Endodermal cell (in vitro differentiated cells): ENCODE measurements at regions not wholly inside any gene's neighbourhood (a gene's known extent, or its start where the extent isn't known, plus 50 kb on each side); places are given as distances from the start of the nearest gene placed in this dataset.

ENCODE experiments used
- DNase-seq: peaks from one replicate; pipeline ENCODE4 v3.0.0-alpha.2; 2017
- H3K27ac ChIP-seq: 2 replicates; pipeline ENCODE4 v1.5.1; 2013; ENCODE audit warnings: mild to moderate bottlenecking, low read depth, low read length, moderate library complexity
- H3K27me3 ChIP-seq: 2 replicates; pipeline ENCODE4 v1.6.1; 2013; ENCODE audit warnings: mild to moderate bottlenecking, low read length, moderate library complexity; ENCODE audit not compliant: insufficient read depth, control insufficient read depth, poor library complexity, severe bottlenecking
- H3K36me3 ChIP-seq: 2 replicates; pipeline ENCODE4 v1.7.0; 2013; ENCODE audit warnings: mild to moderate bottlenecking, low read length, moderate library complexity; ENCODE audit not compliant: control insufficient read depth, insufficient read depth
- H3K4me1 ChIP-seq: one replicate; pipeline ENCODE4 v1.7.0; 2013; ENCODE audit warnings: low read length; ENCODE audit not compliant: control insufficient read depth, insufficient read depth
- H3K4me3 ChIP-seq: 2 replicates; pipeline ENCODE4 v1.5.1; 2013; ENCODE audit warnings: mild to moderate bottlenecking, low read length, moderate library complexity
- H3K9ac ChIP-seq: 2 replicates; pipeline ENCODE4 v1.6.1; 2013; ENCODE audit warnings: mild to moderate bottlenecking, low read length, moderate library complexity; ENCODE audit not compliant: poor library complexity, severe bottlenecking; ENCODE audit errors: extremely low read depth
- H3K9me3 ChIP-seq: 2 replicates; pipeline ENCODE4 v1.6.1; 2013; ENCODE audit warnings: mild to moderate bottlenecking, low read length, moderate library complexity; ENCODE audit not compliant: control insufficient read depth
- H3K27ac Mint-ChIP-seq: 2 replicates; pipeline ENCODE4 v1.8.0; 2020; ENCODE audit warnings: mixed read lengths
- H3K27me3 Mint-ChIP-seq: 2 replicates; pipeline ENCODE4 v1.8.0; 2021; ENCODE audit warnings: mild to moderate bottlenecking, mixed read lengths; ENCODE audit not compliant: insufficient read depth
- H3K36me3 Mint-ChIP-seq: 2 replicates; pipeline ENCODE4 v1.8.0; 2020; ENCODE audit warnings: low read depth, mixed read lengths
- H3K4me1 Mint-ChIP-seq: 2 replicates; pipeline ENCODE4 v1.8.0; 2020; ENCODE audit warnings: mixed read lengths
- H3K4me3 Mint-ChIP-seq: 2 replicates; pipeline ENCODE4 v1.8.0; 2020; ENCODE audit warnings: mild to moderate bottlenecking, moderate library complexity, mixed read lengths
- H3K9me3 Mint-ChIP-seq: 2 replicates; pipeline ENCODE4 v1.8.0; 2020; ENCODE audit warnings: mild to moderate bottlenecking, mixed read lengths
- CTCF ChIP-seq: fragments of 200-600 bp; sonication (generic); conservative IDR thresholded peaks from 2 replicates; pipeline ENCODE4 v1.5.0; 2021; ENCODE audit warnings: antibody characterized with exemption, mild to moderate bottlenecking
- WGBS, 2 experiments: methylation state at CpG; one replicate each; pipeline versions ENCODE4 v1.1.5 to v1.1.7; 2013; ENCODE audit warnings: missing lambda C conversion rate in 2 of 2, mixed read lengths in 1 of 2; ENCODE audit not compliant: insufficient coverage in 1 of 2, insufficient read length in 1 of 2; 5-methylcytosine and 5-hydroxymethylcytosine counted together

DNA sequence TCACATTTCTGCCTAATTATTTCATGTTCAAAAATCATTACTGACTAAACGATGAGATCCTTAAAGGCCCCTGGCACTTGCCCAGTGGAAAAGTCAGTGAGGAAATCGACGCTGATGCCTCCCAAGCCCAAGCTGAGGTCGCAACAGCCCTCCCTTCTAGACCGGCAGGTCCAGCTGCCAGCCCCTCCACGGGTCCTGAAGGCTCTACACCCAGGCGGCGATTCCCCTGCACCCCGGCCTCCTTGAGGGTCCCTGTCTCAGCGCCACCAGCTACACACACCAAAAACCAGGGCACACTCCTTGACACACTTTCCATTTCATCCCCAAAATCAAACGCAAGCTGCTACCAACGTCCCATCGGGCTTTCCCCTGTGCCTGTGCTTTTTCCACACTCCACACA is 200.1 kb upstream of the RNF32 start:
- no peak overlapping the region for H3K27ac Mint-ChIP-seq

GRCh38 chr7:156438011-156438410 is 202.6 kb upstream of the RNF32 start:
- TF ChIP-seq CTCF: no peak
- H3K27me3 ChIP-seq: no peaks in the 10 kb centered on the region
- H3K4me1 ChIP-seq: no peaks in the 10 kb centered on the region
- no peak for DNase-seq
- Mint-ChIP-seq H3K9me3 (no peaks in the 10 kb centered on the region), H3K27ac (no peak overlapping the region), H3K4me1 (peaks cover 8% of the 10 kb centered on the region), H3K27me3 (peaks cover 2% of the 10 kb centered on the region), H3K4me3 (no peak overlapping the region), H3K36me3 (no peaks in the 10 kb centered on the region)
- no peak overlapping the region for H3K27ac ChIP-seq
- H3K36me3 ChIP-seq: no peaks in the 10 kb centered on the region
- no peak overlapping the region for H3K9ac ChIP-seq
- H3K9me3 ChIP-seq: no peaks in the 10 kb centered on the region
- H3K4me3 ChIP-seq: no peak overlapping the region
- 96 to 100% methylated on average over 2 of the region's 2 CpGs for WGBS, 2 experiments

More for the DNA sequence above, 200.1 kb upstream of the RNF32 start:
- Mint-ChIP-seq H3K4me1 (peaks cover 8% of the 10 kb centered on the region), H3K4me3 (no peak overlapping the region), H3K36me3 (no peaks in the 10 kb centered on the region), H3K9me3 (no peaks in the 10 kb centered on the region), H3K27me3 (no peaks in the 10 kb centered on the region)
- H3K4me3 ChIP-seq: no peak overlapping the region
- no peaks in the 10 kb centered on the region for H3K9me3 ChIP-seq
- H3K9ac ChIP-seq: no peak overlapping the region
- TF ChIP-seq CTCF: no peak
- no peaks in the 10 kb centered on the region for H3K4me1 ChIP-seq
- no peak for DNase-seq
- no peak overlapping the region for H3K27ac ChIP-seq
- 87 to 90% methylated on average over 3 to 13 of the region's 13 CpGs for WGBS, 2 experiments
- no peaks in the 10 kb centered on the region for H3K36me3 ChIP-seq
- H3K27me3 ChIP-seq: no peaks in the 10 kb centered on the region

GRCh38 chr7:156437021-156437614 is 203.5 kb upstream of the RNF32 start:
- Histone ChIP-seq H3K27me3 (no peaks in the 10 kb centered on the region), H3K4me3 (no peak overlapping the region), H3K4me1 (no peaks in the 10 kb centered on the region), H3K9ac (no peak overlapping the region), H3K9me3 (no peaks in the 10 kb centered on the region), H3K36me3 (no peaks in the 10 kb centered on the region), H3K27ac (no peak overlapping the region)
- Mint-ChIP-seq H3K4me1 (no peaks in the 10 kb centered on the region), H3K4me3 (no peak overlapping the region), H3K27me3 (peaks cover 2% of the 10 kb centered on the region), H3K36me3 (no peaks in the 10 kb centered on the region), H3K27ac (no peak overlapping the region), H3K9me3 (no peaks in the 10 kb centered on the region)
- no peak for DNase-seq
- TF ChIP-seq CTCF: no peak
- 90 to 98% methylated on average over 5 to 8 of the region's 8 CpGs for WGBS, 2 experiments
